ENCODE measurements at regions not wholly inside any gene's neighbourhood (a gene's known extent, or its start where the extent isn't known, plus 50 kb on each side); places are given as distances from the start of the nearest gene placed in this dataset.

DNA sequence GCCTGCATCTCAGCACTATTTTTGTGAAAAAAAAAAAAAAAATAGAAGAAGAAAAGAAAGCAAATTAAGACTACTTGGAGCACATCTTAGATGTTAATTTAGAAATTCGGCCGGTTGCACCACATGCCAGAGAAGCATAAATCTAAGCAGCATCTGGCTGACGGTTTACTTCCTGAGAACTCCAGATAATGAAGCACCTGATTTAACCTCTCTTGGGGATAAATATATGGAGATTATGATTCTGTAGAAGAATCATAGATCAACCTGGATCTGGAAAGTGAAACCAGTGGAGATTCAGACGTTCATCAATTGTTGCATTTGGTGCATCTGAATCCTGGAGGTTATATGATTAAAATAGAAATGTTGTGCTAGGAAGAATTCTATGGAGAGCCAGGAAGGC is 102.1 kb upstream of the SH3BP4 start:
- no peak for TF ChIP-seq CTCF (IDR thresholded peaks at IDR 0.05; ENCODE audit: low read depth, low read length)
- no peak for TF ChIP-seq MAX (IDR thresholded peaks at IDR 0.05; ENCODE audit: low read depth, low read length)
